OCI-LY3 (cell line): ENCODE measurements at regions not wholly inside any gene's neighbourhood (a gene's known extent, or its start where the extent isn't known, plus 50 kb on each side); places are given as distances from the start of the nearest gene placed in this dataset.

Experiments used
- EZH2phosphoT487 ChIP-seq: fragments of 200-600 bp; shearing (Covaris generic); IDR thresholded peaks from 2 replicates; pipeline ENCODE4 v1.6.1; 2018; ENCODE audit warnings: antibody characterized with exemption, mixed run types, low read depth
- TF ChIP-seq, protein P1 (sequence below): fragments of 200-600, 300-600 bp; sonication (generic); IDR thresholded peaks from 2 replicates; pipeline ENCODE4 v1.5.1; 2014; ENCODE audit warnings: antibody characterized with exemption, low read length, low read depth

GRCh38 chr4:137707102-137707620 lies 174.9 kb upstream of the PCDH18 start:
- TF ChIP-seq, protein P1, sequence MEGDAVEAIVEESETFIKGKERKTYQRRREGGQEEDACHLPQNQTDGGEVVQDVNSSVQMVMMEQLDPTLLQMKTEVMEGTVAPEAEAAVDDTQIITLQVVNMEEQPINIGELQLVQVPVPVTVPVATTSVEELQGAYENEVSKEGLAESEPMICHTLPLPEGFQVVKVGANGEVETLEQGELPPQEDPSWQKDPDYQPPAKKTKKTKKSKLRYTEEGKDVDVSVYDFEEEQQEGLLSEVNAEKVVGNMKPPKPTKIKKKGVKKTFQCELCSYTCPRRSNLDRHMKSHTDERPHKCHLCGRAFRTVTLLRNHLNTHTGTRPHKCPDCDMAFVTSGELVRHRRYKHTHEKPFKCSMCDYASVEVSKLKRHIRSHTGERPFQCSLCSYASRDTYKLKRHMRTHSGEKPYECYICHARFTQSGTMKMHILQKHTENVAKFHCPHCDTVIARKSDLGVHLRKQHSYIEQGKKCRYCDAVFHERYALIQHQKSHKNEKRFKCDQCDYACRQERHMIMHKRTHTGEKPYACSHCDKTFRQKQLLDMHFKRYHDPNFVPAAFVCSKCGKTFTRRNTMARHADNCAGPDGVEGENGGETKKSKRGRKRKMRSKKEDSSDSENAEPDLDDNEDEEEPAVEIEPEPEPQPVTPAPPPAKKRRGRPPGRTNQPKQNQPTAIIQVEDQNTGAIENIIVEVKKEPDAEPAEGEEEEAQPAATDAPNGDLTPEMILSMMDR: no peak
- no peak for TF ChIP-seq EZH2phosphoT487
